Peyer's patch (tissue), 4 donors: ENCODE measurements at regions not wholly inside any gene's neighbourhood (a gene's known extent, or its start where the extent isn't known, plus 50 kb on each side); places are given as distances from the start of the nearest gene placed in this dataset.

Experiments
- DNase-seq, 3 donors: peaks; one replicate each; pipeline ENCODE4 v3.0.0-alpha.2; 2017 to 2019
- H3K27ac ChIP-seq, 4 donors: fragments of 200-600 bp; sonication (generic); one replicate each; pipeline ENCODE4 v1.5.1; 2016 to 2019
- H3K27me3 ChIP-seq, 2 donors: fragments of 200-600 bp; sonication (generic); one replicate each; pipeline ENCODE4 v1.5.1; 2019
- H3K36me3 ChIP-seq, 3 donors: fragments of 200-600 bp; sonication (generic); one replicate each; pipeline ENCODE4 v1.5.1; 2016 to 2019
- H3K4me1 ChIP-seq, 4 donors: fragments of 200-600 bp; sonication (generic); one replicate each; pipeline ENCODE4 v1.5.1; 2016 to 2019
- H3K4me3 ChIP-seq, 4 donors: fragments of 200-600 bp; sonication (generic); 1 replicate in 3 of 4; 2 replicates in 1 of 4; pipeline ENCODE4 v1.5.1; 2016 to 2019; ENCODE audit warnings: mild to moderate bottlenecking in 1 of 4
- H3K9me3 ChIP-seq, 4 donors: fragments of 200-600 bp; sonication (generic); one replicate each; pipeline ENCODE4 v1.5.1; 2016 to 2019; ENCODE audit warnings: mild to moderate bottlenecking in 1 of 4
- CTCF ChIP-seq, 6 experiments: fragments of 450-650 bp in 4 of 6; fragments of 200-600 bp in 2 of 6; sonication (generic) in 1 of 6; IDR thresholded peaks; one replicate each; pipeline ENCODE4 v1.5.1; 2017 to 2019; ENCODE audit warnings: antibody characterized with exemption in 6 of 6, mild to moderate bottlenecking in 3 of 6, moderate library complexity in 1 of 6
- POLR2A ChIP-seq, 2 donors: fragments of 450-650 bp; IDR thresholded peaks; one replicate each; pipeline ENCODE4 v1.5.1; 2017; ENCODE audit warnings: antibody characterized with exemption in 2 of 2, mild to moderate bottlenecking in 2 of 2, moderate library complexity in 2 of 2

DNA sequence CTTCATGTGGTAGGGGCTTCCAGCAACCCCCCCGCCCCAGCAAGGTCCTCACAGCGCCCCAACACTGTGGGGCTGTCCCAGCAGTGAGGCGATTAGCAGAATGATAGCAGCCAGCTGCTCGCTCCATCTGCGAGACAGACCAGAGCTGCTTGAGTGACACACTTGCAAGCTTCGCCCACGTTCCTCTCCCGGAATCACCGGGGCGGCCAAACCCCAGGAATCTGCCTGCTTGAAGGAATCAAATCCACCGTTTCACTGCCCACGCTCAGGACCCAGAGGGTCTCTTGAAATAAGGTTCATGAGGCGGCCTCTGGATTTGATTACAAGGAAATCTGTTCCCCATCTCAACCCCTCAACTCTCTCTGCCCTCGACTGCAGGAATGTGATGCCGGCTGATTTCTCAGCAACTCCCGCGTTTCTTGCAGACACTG, 356.0 kb downstream of the C16orf95 start:
- H3K4me3 ChIP-seq = no peak overlapping the region
- H3K9me3 ChIP-seq = no peaks in the 10 kb centered on the region
- H3K4me1 ChIP-seq = no peaks in the 10 kb centered on the region
- TF ChIP-seq POLR2A (IDR thresholded peaks at IDR 0.05) (no peak), CTCF (IDR thresholded peaks at IDR 0.05) (no peak)
- H3K36me3 ChIP-seq = no peaks in the 10 kb centered on the region
- no peak for DNase-seq
- no peaks in the 10 kb centered on the region for H3K27me3 ChIP-seq
- no peak overlapping the region for H3K27ac ChIP-seq

DNA sequence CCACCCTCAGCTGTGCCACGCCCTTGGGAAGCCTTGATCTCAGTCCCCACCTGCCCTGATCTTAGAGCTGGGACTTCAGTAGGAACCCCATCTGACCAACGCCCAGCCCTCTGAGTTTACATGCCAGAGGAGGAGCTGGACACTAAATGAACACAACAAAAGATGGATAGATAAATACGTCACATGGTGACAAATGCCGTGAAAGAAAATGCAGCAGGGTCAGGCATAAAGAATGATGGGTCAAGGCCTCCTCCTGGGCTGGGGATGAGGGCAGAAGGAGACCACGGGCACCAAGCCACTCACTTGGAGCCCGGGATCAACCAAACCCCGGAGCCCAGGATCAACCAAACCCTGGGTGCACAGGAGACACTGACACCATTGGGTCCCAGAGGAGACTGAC, 354.9 kb downstream of the C16orf95 start:
- Histone ChIP-seq H3K9me3 (no peaks in the 10 kb centered on the region), H3K27me3 (no peaks in the 10 kb centered on the region), H3K36me3 (no peaks in the 10 kb centered on the region), H3K4me3 (no peak overlapping the region), H3K4me1 (no peaks in the 10 kb centered on the region), H3K27ac (no peak overlapping the region)
- no peak for TF ChIP-seq CTCF (IDR thresholded peaks at IDR 0.05)
- TF ChIP-seq POLR2A (IDR thresholded peaks at IDR 0.05) = no peak
- DNase-seq = no peak

GRCh38 chr16:86962913-86963312, 354.3 kb downstream of the C16orf95 start:
- no peaks in the 10 kb centered on the region for H3K27me3 ChIP-seq
- no peak for TF ChIP-seq CTCF (IDR thresholded peaks at IDR 0.05)
- no peak for TF ChIP-seq POLR2A (IDR thresholded peaks at IDR 0.05)
- no peaks in the 10 kb centered on the region for H3K36me3 ChIP-seq
- no peak overlapping the region for H3K4me3 ChIP-seq
- DNase-seq = no peak
- no peak overlapping the region for H3K27ac ChIP-seq
- H3K4me1 ChIP-seq = no peaks in the 10 kb centered on the region
- H3K9me3 ChIP-seq = no peaks in the 10 kb centered on the region

- no peaks in the 10 kb centered on the region for H3K4me1 ChIP-seq
- no peak overlapping the region for H3K27ac ChIP-seq
- H3K27me3 ChIP-seq = no peaks in the 10 kb centered on the region
- no peak overlapping the region for H3K4me3 ChIP-seq
- H3K36me3 ChIP-seq = no peaks in the 10 kb centered on the region
- no peaks in the 10 kb centered on the region for H3K9me3 ChIP-seq
- TF ChIP-seq CTCF (IDR thresholded peaks at IDR 0.05) = no peak
- no peak for TF ChIP-seq POLR2A (IDR thresholded peaks at IDR 0.05)
- no peak for DNase-seq
Observed at GRCh38 chr16:86963600-86964575, 353.3 kb downstream of the C16orf95 start.

DNA sequence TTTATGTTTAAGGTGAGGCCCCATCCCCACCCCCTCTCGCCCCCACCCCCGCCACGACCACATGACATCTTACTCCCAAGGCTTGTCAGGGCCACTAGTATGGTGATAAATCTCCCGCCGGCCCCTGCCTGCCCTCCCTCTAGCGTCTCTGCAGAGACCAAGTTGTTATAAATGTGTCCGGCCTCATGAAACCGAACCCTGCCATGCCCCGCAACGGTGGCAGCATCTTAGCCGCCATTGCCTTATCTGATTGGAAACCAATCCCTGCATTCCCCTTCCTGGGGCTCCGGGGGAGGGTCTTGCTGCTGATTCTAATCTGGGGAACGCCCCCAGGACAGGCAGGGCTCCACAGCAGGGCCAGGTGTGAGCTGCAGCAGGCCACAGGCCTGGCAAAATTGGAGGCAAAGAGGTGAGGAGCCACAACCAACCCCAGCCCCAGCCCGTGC, 352.4 kb downstream of the C16orf95 start:
- Histone ChIP-seq H3K36me3 (no peaks in the 10 kb centered on the region), H3K4me3 (no peak overlapping the region), H3K9me3 (no peaks in the 10 kb centered on the region), H3K27me3 (no peaks in the 10 kb centered on the region), H3K4me1 (no peaks in the 10 kb centered on the region), H3K27ac (no peak overlapping the region)
- TF ChIP-seq POLR2A (IDR thresholded peaks at IDR 0.05) (no peak), CTCF (IDR thresholded peaks at IDR 0.05) (no peak)
- no peak for DNase-seq
